Natural killer cell (primary cell): ENCODE measurements at regions not wholly inside any gene's neighbourhood (a gene's known extent, or its start where the extent isn't known, plus 50 kb on each side); places are given as distances from the start of the nearest gene placed in this dataset.

Source experiments
- ATAC-seq, 3 donors: fragments of 150-1000 bp in 2 of 3; fragments of 200-7000 bp in 1 of 3; cut with Tn5 transposase; 1 replicate in 1 of 3; 2 replicates in 2 of 3; pipeline ENCODE4 v1.10.0; 2021; ENCODE audit warnings: mild to moderate bottlenecking in 2 of 3, moderate library complexity in 2 of 3
- DNase-seq, 2 donors: peaks; one replicate each; pipeline versions ENCODE4 v3.0.0 to v3.0.0-alpha.2; 2013 to 2021; ENCODE audit warnings: mixed read lengths in 1 of 2
- H3K27ac ChIP-seq: one replicate; pipeline ENCODE4 v1.5.1; 2013; ENCODE audit warnings: mild to moderate bottlenecking, low read length
- H3K27me3 ChIP-seq: one replicate; pipeline ENCODE4 v1.6.1; 2013; ENCODE audit warnings: low read length; ENCODE audit not compliant: control insufficient read depth, insufficient read depth
- H3K36me3 ChIP-seq: one replicate; pipeline ENCODE4 v1.6.1; 2013; ENCODE audit warnings: low read length; ENCODE audit not compliant: control insufficient read depth, insufficient read depth
- H3K4me1 ChIP-seq: one replicate; pipeline ENCODE4 v1.6.1; 2013; ENCODE audit warnings: low read length; ENCODE audit not compliant: control insufficient read depth, insufficient read depth
- H3K4me3 ChIP-seq: one replicate; pipeline ENCODE4 v1.5.1; 2013; ENCODE audit warnings: low read length
- H3K9me3 ChIP-seq: one replicate; pipeline ENCODE4 v1.6.1; 2013; ENCODE audit warnings: low read length; ENCODE audit not compliant: control insufficient read depth, insufficient read depth
- H3K27ac Mint-ChIP-seq, 2 donors: one replicate each; pipeline ENCODE4 v1.8.0; 2022; ENCODE audit warnings: mild to moderate bottlenecking in 2 of 2, mixed read lengths in 2 of 2, moderate library complexity in 1 of 2
- H3K27me3 Mint-ChIP-seq, 2 donors: one replicate each; pipeline ENCODE4 v1.8.0; 2022; ENCODE audit warnings: low read depth in 2 of 2, mixed read lengths in 2 of 2
- H3K36me3 Mint-ChIP-seq: one replicate; pipeline ENCODE4 v1.8.0; 2022; ENCODE audit warnings: mixed read lengths
- H3K4me1 Mint-ChIP-seq, 2 donors: one replicate each; pipeline ENCODE4 v1.8.0; 2022; ENCODE audit warnings: mixed read lengths in 2 of 2
- H3K4me3 Mint-ChIP-seq: one replicate; pipeline ENCODE4 v1.8.0; 2022; ENCODE audit warnings: mild to moderate bottlenecking, moderate library complexity, mixed read lengths
- H3K9me3 Mint-ChIP-seq, 2 donors: one replicate each; pipeline ENCODE4 v1.8.0; 2022; ENCODE audit warnings: mixed read lengths in 2 of 2
- WGBS: methylation state at CpG from one replicate; pipeline ENCODE4 v1.1.7; 2013; ENCODE audit warnings: missing lambda C conversion rate; ENCODE audit not compliant: insufficient coverage; 5-methylcytosine and 5-hydroxymethylcytosine counted together
- intact Hi-C: fragments of 100-400 bp; cut with micrococcal nuclease; formaldehyde crosslinking; loops from one replicate; pipeline ENCODE4 v1.14.2; 2022
- TF ChIP-seq, protein P1 (sequence below): fragments of 200-600 bp; IDR thresholded peaks from one replicate; pipeline ENCODE4 v1.8.0; 2022; ENCODE audit warnings: antibody characterized with exemption

DNA sequence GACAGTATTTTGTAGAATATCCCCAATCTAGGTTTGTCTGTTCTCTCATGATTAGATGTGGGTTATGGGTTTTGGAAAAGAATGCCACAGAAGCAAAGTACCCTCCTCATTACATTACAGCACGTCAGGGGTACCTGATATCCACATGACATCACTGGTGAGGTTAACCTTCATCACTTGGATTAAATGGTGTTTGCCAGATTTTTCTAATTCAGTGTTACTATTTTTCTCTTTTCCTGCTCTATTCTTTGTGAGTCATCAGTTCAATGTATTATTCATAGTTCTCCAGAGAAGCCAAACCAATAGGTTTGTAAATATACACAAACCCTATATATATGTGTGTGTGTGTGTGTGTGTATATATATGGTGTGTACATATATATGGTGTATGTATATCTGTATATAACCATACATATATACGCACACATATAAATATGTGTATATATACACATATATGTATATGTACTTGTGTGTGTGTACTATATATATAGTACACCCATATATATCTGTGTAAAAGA is 131.4 kb downstream of the LMNTD1 start:
- no peaks in the 10 kb centered on the region for H3K36me3 ChIP-seq
- H3K36me3 Mint-ChIP-seq, result no peaks in the 10 kb centered on the region
- H3K4me1 ChIP-seq, result no peaks in the 10 kb centered on the region
- no CpG with 5 or more reads among the region's 2 CpGs for WGBS
- H3K27ac Mint-ChIP-seq, result no peak overlapping the region
- peaks cover 7 to 12% of the 10 kb centered on the region in 2 donors for H3K27me3 Mint-ChIP-seq
- TF ChIP-seq, protein P1, sequence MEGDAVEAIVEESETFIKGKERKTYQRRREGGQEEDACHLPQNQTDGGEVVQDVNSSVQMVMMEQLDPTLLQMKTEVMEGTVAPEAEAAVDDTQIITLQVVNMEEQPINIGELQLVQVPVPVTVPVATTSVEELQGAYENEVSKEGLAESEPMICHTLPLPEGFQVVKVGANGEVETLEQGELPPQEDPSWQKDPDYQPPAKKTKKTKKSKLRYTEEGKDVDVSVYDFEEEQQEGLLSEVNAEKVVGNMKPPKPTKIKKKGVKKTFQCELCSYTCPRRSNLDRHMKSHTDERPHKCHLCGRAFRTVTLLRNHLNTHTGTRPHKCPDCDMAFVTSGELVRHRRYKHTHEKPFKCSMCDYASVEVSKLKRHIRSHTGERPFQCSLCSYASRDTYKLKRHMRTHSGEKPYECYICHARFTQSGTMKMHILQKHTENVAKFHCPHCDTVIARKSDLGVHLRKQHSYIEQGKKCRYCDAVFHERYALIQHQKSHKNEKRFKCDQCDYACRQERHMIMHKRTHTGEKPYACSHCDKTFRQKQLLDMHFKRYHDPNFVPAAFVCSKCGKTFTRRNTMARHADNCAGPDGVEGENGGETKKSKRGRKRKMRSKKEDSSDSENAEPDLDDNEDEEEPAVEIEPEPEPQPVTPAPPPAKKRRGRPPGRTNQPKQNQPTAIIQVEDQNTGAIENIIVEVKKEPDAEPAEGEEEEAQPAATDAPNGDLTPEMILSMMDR, result no peak
- no peak overlapping the region for H3K4me3 ChIP-seq
- no peak overlapping the region for H3K27ac ChIP-seq
- no peak for DNase-seq
- intact Hi-C loops, result no loop called here
- no peaks in the 10 kb centered on the region for H3K9me3 Mint-ChIP-seq
- H3K4me3 Mint-ChIP-seq, result no peak overlapping the region
- no peak for ATAC-seq
- no peaks in the 10 kb centered on the region for H3K4me1 Mint-ChIP-seq
- no peaks in the 10 kb centered on the region for H3K27me3 ChIP-seq
- no peaks in the 10 kb centered on the region for H3K9me3 ChIP-seq

- H3K4me1 Mint-ChIP-seq, result no peaks in the 10 kb centered on the region
- ATAC-seq (no peak), DNase-seq (no peak)
- H3K4me3 ChIP-seq, result no peak overlapping the region
- H3K27ac Mint-ChIP-seq, result no peak overlapping the region
- H3K27me3 ChIP-seq, result no peaks in the 10 kb centered on the region
- H3K36me3 Mint-ChIP-seq, result no peaks in the 10 kb centered on the region
- no peaks in the 10 kb centered on the region for H3K9me3 ChIP-seq
- intact Hi-C loops, result no loop called here
- TF ChIP-seq, protein P1, result no peak
- 87% methylated on average over 3 of the region's 4 CpGs for WGBS
- H3K4me3 Mint-ChIP-seq, result no peak overlapping the region
- no peaks in the 10 kb centered on the region for H3K36me3 ChIP-seq
- no peaks in the 10 kb centered on the region for H3K9me3 Mint-ChIP-seq
- no peak overlapping the region for H3K27ac ChIP-seq
- H3K27me3 Mint-ChIP-seq, result peaks cover 7 to 12% of the 10 kb centered on the region in 2 donors
- H3K4me1 ChIP-seq, result no peaks in the 10 kb centered on the region
These were observed 133.0 kb downstream of the LMNTD1 start for GRCh38 chr12:25420116-25420515.

DNA sequence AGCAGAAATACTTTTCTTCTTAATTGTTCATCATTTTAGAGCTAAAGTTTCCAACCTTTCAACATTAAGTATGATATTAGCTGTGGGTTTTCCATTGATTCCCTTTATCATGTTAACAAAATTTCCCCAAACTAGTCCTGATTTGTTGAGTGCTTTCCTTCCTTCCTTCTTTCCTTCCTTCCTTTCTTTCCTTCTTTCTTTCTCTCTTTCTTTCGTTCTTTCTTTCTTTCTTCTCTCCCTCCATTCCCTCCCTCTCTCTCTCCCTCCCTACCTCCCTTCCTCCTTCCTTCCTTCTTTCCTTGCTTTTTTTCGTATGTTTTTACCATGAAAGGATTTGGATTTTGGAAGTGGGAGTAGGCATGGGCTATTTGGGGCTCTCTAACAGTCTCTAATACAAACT is 133.5 kb downstream of the LMNTD1 start:
- Mint-ChIP-seq H3K27me3 (peaks cover 7 to 12% of the 10 kb centered on the region in 2 donors), H3K27ac (no peak overlapping the region), H3K36me3 (no peaks in the 10 kb centered on the region), H3K9me3 (no peaks in the 10 kb centered on the region), H3K4me3 (no peak overlapping the region), H3K4me1 (no peaks in the 10 kb centered on the region)
- Histone ChIP-seq H3K4me3 (no peak overlapping the region), H3K27me3 (no peaks in the 10 kb centered on the region), H3K36me3 (no peaks in the 10 kb centered on the region), H3K9me3 (no peaks in the 10 kb centered on the region), H3K4me1 (no peaks in the 10 kb centered on the region), H3K27ac (no peak overlapping the region)
- ATAC-seq (no peak), DNase-seq (no peak)
- intact Hi-C loops, result no loop called here
- 100% methylated on average over 1 of the region's 2 CpGs for WGBS
- TF ChIP-seq, protein P1, result no peak

GRCh38 chr12:25417071-25417470 is 136.0 kb downstream of the LMNTD1 start:
- H3K27ac ChIP-seq, result no peak overlapping the region
- no peaks in the 10 kb centered on the region for H3K4me1 ChIP-seq
- ATAC-seq, result no peak
- H3K27ac Mint-ChIP-seq, result no peak overlapping the region
- no peaks in the 10 kb centered on the region for H3K9me3 ChIP-seq
- no peaks in the 10 kb centered on the region for H3K36me3 ChIP-seq
- H3K4me1 Mint-ChIP-seq, result no peaks in the 10 kb centered on the region
- no peaks in the 10 kb centered on the region for H3K9me3 Mint-ChIP-seq
- H3K4me3 Mint-ChIP-seq, result no peak overlapping the region
- TF ChIP-seq, protein P1, result no peak
- H3K4me3 ChIP-seq, result no peak overlapping the region
- H3K27me3 ChIP-seq, result no peaks in the 10 kb centered on the region
- whole genome bisulfite sequencing, result no CpG with 5 or more reads among the region's 3 CpGs
- peaks cover 5 to 12% of the 10 kb centered on the region in 2 donors for H3K27me3 Mint-ChIP-seq
- DNase-seq, result no peak
- no peaks in the 10 kb centered on the region for H3K36me3 Mint-ChIP-seq
- intact Hi-C loops, result no loop called here
